IPS-15b (cell line): ENCODE measurements at regions not wholly inside any gene's neighbourhood (a gene's known extent, or its start where the extent isn't known, plus 50 kb on each side); places are given as distances from the start of the nearest gene placed in this dataset.
"Not testable (repeated sequence)": the region's sequence is repeated elsewhere in the genome, so short reads cannot be mapped to it uniquely, and the experiment has no call there.

ENCODE experiments used
- H3K27me3 ChIP-seq: one replicate; pipeline ENCODE4 v1.6.1; 2013; ENCODE audit warnings: low read length; ENCODE audit not compliant: control insufficient read depth, insufficient read depth
- H3K36me3 ChIP-seq: one replicate; pipeline ENCODE4 v1.6.1; 2013; ENCODE audit warnings: low read length; ENCODE audit not compliant: control insufficient read depth, insufficient read depth
- H3K4me1 ChIP-seq: one replicate; pipeline ENCODE4 v1.6.1; 2013; ENCODE audit warnings: mild to moderate bottlenecking, low read length; ENCODE audit not compliant: control insufficient read depth, insufficient read depth
- H3K4me3 ChIP-seq: one replicate; pipeline ENCODE4 v1.5.1; 2013; ENCODE audit warnings: low read depth, low read length
- H3K9ac ChIP-seq: one replicate; pipeline ENCODE4 v1.6.1; 2013; ENCODE audit warnings: low read depth, mild to moderate bottlenecking, low read length
- H3K9me3 ChIP-seq: one replicate; pipeline ENCODE4 v1.6.1; 2013; ENCODE audit warnings: mild to moderate bottlenecking, low read length; ENCODE audit not compliant: control insufficient read depth, insufficient read depth

DNA sequence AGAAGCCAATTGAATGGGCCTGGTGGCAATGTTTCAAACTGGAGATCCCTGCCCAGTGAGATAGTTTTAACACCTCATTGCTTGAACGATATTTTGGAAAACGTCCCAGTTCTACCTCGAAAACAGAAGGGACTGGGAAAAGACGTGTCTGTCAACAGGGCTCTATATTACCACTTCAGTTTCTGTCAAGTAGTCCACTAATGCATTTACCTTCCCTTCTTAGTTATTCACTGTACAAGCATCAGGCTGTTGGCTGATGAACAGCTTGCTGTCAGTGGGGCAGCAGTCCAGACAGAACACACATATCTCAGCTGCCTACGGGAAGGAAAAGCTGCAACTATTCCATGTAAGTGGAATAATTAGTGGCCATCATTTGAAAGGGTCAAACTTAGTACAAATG lies 794.7 kb upstream of the GBE1 start:
- H3K4me1 ChIP-seq: peaks cover 7% of the 10 kb centered on the region
- H3K27me3 ChIP-seq: no peaks in the 10 kb centered on the region
- H3K4me3 ChIP-seq: no peak overlapping the region
- H3K36me3 ChIP-seq: no peaks in the 10 kb centered on the region
- H3K9ac ChIP-seq: no peak overlapping the region
- no peaks in the 10 kb centered on the region for H3K9me3 ChIP-seq

DNA sequence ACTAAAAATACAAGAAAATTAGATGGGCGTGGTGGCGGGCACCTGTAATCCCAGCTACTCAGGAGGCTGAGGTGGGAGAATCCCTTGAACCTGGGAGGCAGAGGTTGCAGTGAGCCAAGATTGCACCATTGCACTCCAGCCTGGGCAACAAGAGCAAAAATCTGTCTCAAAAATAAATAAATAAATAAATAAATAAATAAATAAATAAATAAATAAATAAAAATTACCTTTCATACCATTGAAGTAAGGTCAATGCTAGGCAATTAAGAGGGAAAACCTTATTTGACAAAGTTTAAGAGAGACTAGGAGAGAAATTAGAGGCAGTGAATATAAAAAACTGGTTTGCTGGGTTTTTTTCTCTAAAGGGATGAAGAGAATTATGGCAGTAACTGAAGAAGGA lies 781.1 kb upstream of the GBE1 start:
- not testable (repeated sequence) for H3K4me3 ChIP-seq, H3K9me3 ChIP-seq, H3K4me1 ChIP-seq, H3K9ac ChIP-seq, H3K36me3 ChIP-seq, H3K27me3 ChIP-seq

DNA sequence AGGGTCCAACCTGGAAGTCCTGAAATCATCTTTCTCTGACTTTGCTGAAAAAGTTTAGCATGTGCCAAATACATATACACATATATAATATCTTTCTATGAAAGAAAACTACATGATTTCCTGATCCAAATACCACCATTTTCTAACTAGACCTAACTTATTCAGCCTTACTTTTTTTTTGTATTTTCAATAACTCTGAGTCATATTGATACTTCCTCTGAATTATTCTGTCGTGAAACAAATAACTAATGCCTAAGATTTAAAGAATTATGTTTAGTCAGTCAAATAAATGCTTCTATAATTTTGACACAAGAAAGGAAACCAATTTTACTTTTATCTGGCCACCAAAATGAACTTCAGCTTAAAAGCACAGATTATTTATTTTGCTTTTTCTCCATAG lies 760.2 kb upstream of the GBE1 start:
- Histone ChIP-seq H3K36me3 (no peaks in the 10 kb centered on the region), H3K9ac (no peak overlapping the region), H3K9me3 (no peaks in the 10 kb centered on the region), H3K4me1 (no peaks in the 10 kb centered on the region), H3K27me3 (no peaks in the 10 kb centered on the region), H3K4me3 (no peak overlapping the region)

DNA sequence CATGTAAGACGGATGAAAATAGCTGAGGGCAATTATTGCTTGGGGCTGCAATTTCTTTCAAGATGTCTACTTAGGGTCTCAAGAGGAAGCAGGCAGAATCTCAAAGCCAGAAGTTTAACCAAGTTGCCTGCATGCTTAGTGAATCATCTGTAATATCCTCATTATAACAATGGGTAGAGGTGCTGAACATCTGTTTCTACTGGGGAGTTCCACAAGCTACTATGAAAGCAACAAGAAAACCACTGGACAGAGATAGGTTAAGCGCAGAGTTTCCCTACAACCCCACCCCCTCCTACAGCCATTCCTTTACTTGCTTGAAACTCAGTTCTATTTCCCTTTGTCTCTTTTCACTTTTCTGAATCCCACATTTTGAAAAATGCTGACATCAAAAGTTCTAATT lies 759.4 kb upstream of the GBE1 start:
- Histone ChIP-seq H3K9me3 (no peaks in the 10 kb centered on the region), H3K4me3 (no peak overlapping the region), H3K27me3 (no peaks in the 10 kb centered on the region), H3K4me1 (no peaks in the 10 kb centered on the region), H3K36me3 (no peaks in the 10 kb centered on the region), H3K9ac (no peak overlapping the region)

DNA sequence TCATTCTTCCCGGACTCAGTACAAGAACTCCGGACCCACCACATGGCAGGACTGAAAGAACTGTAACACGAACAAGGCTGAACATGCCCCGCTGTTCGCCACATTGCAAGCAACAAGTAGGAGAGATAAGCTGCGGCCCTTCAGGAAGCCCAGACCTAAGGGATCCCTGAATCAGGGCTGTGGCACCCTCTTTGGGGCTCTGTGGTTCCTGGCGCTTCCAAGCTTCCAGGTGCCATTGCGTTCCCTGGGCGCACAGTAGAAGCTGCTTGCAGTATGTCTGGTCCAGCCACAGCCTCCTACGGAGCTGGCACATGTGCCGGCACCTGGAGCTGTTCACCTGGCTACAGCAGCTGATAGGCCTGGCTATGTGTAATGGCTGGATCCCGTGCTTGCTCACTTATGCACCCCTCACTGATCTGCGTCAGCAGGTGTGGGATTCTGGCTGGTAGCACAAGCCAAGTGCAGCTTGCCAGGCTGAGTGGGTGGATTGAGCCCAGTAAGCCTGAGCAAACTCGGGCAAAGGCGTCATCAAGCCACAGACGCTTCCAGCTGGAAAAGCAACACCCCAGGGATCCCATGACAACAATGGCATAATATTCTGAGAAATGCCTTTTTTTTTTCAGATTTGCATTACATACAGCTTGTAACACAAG lies 748.6 kb upstream of the GBE1 start:
- Histone ChIP-seq H3K27me3 (no peaks in the 10 kb centered on the region), H3K9ac (no peak overlapping the region), H3K9me3 (no peaks in the 10 kb centered on the region), H3K36me3 (no peaks in the 10 kb centered on the region), H3K4me3 (no peak overlapping the region), H3K4me1 (no peaks in the 10 kb centered on the region)

DNA sequence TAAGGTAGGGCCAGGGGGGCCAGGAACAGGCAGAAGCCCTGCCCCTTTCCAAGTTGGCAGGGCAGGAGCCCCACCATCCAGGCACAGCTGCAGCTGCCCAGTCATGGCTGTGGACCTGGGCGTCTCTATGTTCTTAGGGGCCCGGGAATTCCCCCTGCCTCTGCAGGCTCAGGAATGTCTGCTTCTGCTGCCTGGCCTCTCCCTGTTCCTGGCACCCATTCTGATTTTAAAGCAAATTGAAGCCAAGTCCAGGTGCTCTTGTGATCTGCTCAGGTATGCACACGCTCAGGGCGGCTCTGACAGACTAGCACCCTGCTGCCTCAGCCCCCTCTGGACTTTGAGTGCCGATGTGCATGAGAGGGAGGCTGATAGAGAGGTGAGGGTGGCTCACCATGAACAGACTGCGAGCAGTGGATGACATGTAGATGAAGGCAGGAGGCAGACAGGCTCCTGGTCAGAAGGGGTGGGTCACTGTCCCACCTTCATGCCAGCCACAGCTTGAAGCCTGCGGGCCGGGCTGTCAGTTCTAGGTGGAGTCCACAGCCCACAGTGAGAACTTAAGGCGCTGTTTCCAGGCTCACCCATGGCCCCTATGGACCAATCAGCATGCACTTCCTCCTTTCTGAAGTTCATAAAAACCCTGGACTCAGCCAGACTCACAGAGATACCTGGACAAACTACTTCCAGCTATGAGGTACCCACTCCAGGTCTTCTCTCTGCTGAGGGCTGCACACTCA lies 747.8 kb upstream of the GBE1 start:
- no peak overlapping the region for H3K4me3 ChIP-seq
- H3K36me3 ChIP-seq: no peaks in the 10 kb centered on the region
- H3K27me3 ChIP-seq: no peaks in the 10 kb centered on the region
- no peaks in the 10 kb centered on the region for H3K4me1 ChIP-seq
- no peaks in the 10 kb centered on the region for H3K9me3 ChIP-seq
- H3K9ac ChIP-seq: no peak overlapping the region

DNA sequence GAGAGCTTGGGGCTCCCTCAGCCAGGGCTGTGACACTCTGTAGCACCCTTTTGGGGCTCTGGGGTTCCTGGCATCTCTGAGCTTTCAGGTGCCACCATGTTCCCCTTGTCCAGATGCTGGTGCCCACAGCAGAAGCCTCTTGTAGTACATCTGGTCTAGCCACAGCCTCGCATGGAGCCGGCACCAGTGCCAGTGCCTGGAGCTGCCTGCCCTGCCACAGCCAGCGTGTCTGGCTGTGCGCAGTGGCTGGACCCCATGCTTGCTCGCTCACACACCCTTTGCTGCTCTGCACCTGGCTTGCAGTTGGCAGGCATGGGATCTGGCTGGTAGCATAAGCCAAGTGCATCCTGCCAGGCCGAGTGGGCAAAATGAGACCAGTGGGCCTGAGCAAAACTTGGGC lies 744.8 kb upstream of the GBE1 start:
- Histone ChIP-seq H3K4me1 (no peaks in the 10 kb centered on the region), H3K36me3 (no peaks in the 10 kb centered on the region), H3K9me3 (no peaks in the 10 kb centered on the region), H3K4me3 (no peak overlapping the region), H3K27me3 (no peaks in the 10 kb centered on the region), H3K9ac (no peak overlapping the region)

DNA sequence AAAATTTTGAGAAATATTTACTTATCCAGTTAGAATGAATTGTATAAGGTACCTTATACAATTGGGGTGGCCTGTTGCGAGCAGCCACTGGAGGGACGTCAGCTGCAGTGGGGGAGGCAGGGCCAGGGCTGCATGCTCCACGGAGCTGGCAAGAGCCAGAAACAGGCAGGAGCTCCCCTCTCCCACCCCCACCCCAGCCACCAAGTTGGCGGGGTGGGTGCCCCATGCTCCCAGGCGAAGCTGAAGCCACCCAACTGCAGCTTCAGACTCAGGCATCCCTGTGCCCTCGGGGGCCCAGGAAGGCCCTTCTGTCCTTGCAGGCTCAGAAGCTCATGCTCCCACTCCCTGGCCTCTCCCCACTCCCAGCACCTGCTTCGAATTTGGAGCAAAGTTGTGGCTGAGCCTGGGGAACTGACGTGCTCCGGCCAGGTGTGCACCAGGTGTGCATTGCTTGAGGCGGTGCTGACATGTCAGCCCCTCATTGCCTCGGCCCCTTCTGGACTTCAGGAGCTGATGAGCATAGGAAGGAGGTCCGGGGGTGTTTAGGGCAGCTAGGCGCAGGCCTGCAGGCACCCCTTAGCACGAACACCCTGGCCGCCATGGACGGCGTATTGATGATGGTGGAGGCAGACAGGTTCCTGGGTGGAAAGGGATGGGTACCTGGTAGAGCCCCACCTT lies 743.8 kb upstream of the GBE1 start:
- H3K4me1 ChIP-seq: no peaks in the 10 kb centered on the region
- no peak overlapping the region for H3K4me3 ChIP-seq
- no peaks in the 10 kb centered on the region for H3K27me3 ChIP-seq
- no peaks in the 10 kb centered on the region for H3K36me3 ChIP-seq
- H3K9me3 ChIP-seq: no peaks in the 10 kb centered on the region
- H3K9ac ChIP-seq: no peak overlapping the region

DNA sequence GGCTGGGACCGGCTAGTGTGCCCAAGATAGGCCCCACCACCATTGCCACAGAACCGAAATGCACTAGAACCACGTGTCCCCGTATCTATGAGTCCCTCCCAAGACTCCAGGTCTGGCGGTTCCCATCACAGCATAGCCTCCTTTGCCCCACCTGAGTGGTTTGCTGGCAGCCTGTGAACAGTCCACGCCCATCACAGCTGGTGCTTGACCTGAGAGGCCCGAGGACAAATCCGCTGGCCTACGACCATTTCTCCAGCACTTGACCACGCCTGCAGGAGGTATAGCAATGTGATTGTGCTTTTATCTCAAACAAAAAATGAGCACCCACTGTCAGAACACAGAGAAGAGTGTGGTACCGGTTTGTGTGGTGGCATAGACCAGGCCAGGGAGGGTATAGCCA lies 736.7 kb upstream of the GBE1 start:
- Histone ChIP-seq H3K36me3 (no peaks in the 10 kb centered on the region), H3K27me3 (no peaks in the 10 kb centered on the region), H3K9me3 (no peaks in the 10 kb centered on the region), H3K4me1 (no peaks in the 10 kb centered on the region), H3K9ac (no peak overlapping the region), H3K4me3 (no peak overlapping the region)

DNA sequence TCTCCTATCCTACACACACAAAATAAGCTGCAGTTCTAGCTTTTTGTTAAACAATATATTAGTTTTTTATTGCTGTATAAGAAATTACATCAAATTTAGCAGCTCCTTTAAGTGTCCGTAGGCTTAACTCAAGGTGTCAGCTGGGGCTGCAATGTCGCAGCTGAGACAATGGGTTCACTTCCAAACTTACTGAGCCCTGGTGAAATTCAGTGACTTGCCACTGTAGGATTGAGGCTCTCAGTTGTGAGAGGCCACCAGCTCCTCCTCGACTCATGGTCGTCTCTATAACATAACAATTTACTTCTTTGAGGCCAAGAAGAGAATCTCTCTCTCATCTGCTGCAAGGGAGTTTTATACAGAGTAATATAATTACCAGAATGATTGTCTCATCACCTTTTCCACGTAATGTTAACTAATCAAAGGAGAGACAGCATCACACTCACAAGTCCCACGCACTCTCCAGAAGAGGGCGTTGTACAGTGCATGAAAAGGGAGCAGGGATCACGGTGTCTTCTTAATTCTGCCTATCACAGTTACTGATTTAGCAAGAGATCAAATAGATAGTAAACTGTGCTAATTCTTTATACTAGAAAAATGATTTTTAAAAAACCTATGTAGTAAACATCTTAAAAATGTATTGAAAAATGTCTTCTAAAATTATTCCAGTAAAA lies 735.6 kb upstream of the GBE1 start:
- Histone ChIP-seq H3K4me3 (no peak overlapping the region), H3K36me3 (no peaks in the 10 kb centered on the region), H3K9me3 (no peaks in the 10 kb centered on the region), H3K9ac (no peak overlapping the region), H3K4me1 (no peaks in the 10 kb centered on the region), H3K27me3 (no peaks in the 10 kb centered on the region)

DNA sequence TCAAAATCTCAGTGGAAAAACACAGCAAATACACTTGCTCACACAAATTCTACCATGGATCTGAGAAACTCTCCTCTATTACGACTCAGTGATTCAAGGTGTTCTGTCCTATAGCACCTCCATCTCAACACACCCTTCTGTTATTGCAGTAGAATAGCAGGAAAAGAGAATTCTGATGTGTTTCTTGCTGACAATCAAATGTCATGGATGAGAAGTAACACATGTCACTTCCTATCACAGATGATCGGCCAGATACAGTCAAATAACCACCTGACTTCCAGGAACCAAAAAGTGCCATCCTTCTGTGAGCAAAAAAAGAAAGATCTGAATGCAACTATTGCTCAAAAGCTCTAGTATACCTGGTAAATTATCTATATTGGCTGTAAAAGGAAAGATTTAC lies 734.2 kb upstream of the GBE1 start:
- no peaks in the 10 kb centered on the region for H3K4me1 ChIP-seq
- no peaks in the 10 kb centered on the region for H3K27me3 ChIP-seq
- no peak overlapping the region for H3K4me3 ChIP-seq
- H3K36me3 ChIP-seq: no peaks in the 10 kb centered on the region
- H3K9ac ChIP-seq: no peak overlapping the region
- no peaks in the 10 kb centered on the region for H3K9me3 ChIP-seq
